HepG2 (cell line): ENCODE measurements at regions not wholly inside any gene's neighbourhood (a gene's known extent, or its start where the extent isn't known, plus 50 kb on each side); places are given as distances from the start of the nearest gene placed in this dataset.

Experiments used
- ATAC-seq: fragments of 200-7000 bp; cut with Tn5 transposase; 3 replicates; pipeline ENCODE4 v1.9.1; 2020; ENCODE audit warnings: mild to moderate bottlenecking, moderate library complexity
- BruUV-seq: library from RNA; stranded (reverse); fragments of 400-500 nt; replicated peaks from 2 replicates; lab custom pipeline; 2021; lab: Mats Ljungman, UMichigan
- CTCF ChIA-PET: fragments of 300-600 bp; formaldehyde crosslinking; extraction: SDS; loops from one replicate; lab custom pipeline; 2021; ENCODE audit warnings: low total read pairs, inconsistent platforms, low intra/inter-chr PET ratio; lab: Yijun Ruan, JAX
- POLR2A ChIA-PET: fragments of 350-600 bp; sonication (Branson Sonifier 250); formaldehyde crosslinking; loops from one replicate; lab custom pipeline; 2020; ENCODE audit warnings: antibody characterized with exemption, inconsistent platforms; lab: Yijun Ruan, JAX
- DNase-seq: peaks from one replicate; pipeline ENCODE4 v3.0.0-alpha.2; 2015; ENCODE audit warnings: low spot score
- FAIRE-seq: peaks from 3 replicates; lab custom pipeline; 2011; peaks lifted over from hg19 to GRCh38; lab: Jason Lieb, UNC
- H2AFZ ChIP-seq: one replicate; pipeline ENCODE4 v1.6.1; 2011; ENCODE audit warnings: low read length, inconsistent platforms
- H3K27ac ChIP-seq: fragments of 300-600 bp; 3 replicates; pipeline ENCODE4 v1.8.0; 2011; ENCODE audit warnings: mixed run types, mild to moderate bottlenecking, mixed read lengths, low read length, inconsistent platforms; ENCODE audit not compliant: insufficient read depth; ENCODE audit errors: extremely low read length
- H3K27me3 ChIP-seq, 2 experiments: fragments of 200-600 bp in 1 of 2; 2 replicates in 1 of 2; 3 replicates in 1 of 2; pipeline versions ENCODE4 v1.6.0 to v1.8.0; 2011; ENCODE audit warnings: low read length in 2 of 2, mild to moderate bottlenecking in 2 of 2, moderate library complexity in 2 of 2, inconsistent platforms in 1 of 2; ENCODE audit not compliant: insufficient read depth in 2 of 2, control insufficient read depth in 1 of 2
- H3K36me3 ChIP-seq, 2 experiments: fragments of 200-600 bp in 1 of 2; replicated peaks in 1 of 2; 2 replicates in 1 of 2; 3 replicates in 1 of 2; pipeline versions ENCODE4 v1.5.1 to v1.8.0; 2011; ENCODE audit warnings: low read length in 2 of 2, inconsistent platforms in 1 of 2; ENCODE audit not compliant: insufficient read depth in 2 of 2, control insufficient read depth in 1 of 2
- H3K4me1 ChIP-seq: 2 replicates; pipeline ENCODE4 v1.5.1; 2012; ENCODE audit warnings: low read length, inconsistent platforms; ENCODE audit not compliant: insufficient read depth
- H3K4me2 ChIP-seq: 2 replicates; pipeline ENCODE4 v1.6.0; 2011; ENCODE audit warnings: low read depth, low read length, inconsistent platforms
- H3K4me3 ChIP-seq, 3 experiments: fragments of 200-600 bp in 1 of 3; sonication (generic), shearing (Covaris generic) in 1 of 3; replicated peaks in 1 of 3; 2 replicates each; pipeline ENCODE4 v1.5.1; 2011 to 2016; ENCODE audit warnings: low read length in 3 of 3, inconsistent platforms in 2 of 3, low read depth in 2 of 3, mild to moderate bottlenecking in 2 of 3, control low read depth in 1 of 3, mixed read lengths in 1 of 3; ENCODE audit not compliant: insufficient read depth in 1 of 3
- H3K79me2 ChIP-seq: one replicate; pipeline ENCODE4 v1.6.1; 2011; ENCODE audit warnings: low read length, inconsistent platforms; ENCODE audit not compliant: insufficient read depth
- H3K9ac ChIP-seq: 2 replicates; pipeline ENCODE4 v1.6.0; 2011; ENCODE audit warnings: mild to moderate bottlenecking, low read depth, low read length, inconsistent platforms; ENCODE audit not compliant: insufficient read depth
- H3K9me3 ChIP-seq: 2 replicates; pipeline ENCODE4 v1.5.1; 2012; ENCODE audit warnings: mild to moderate bottlenecking, low read length
- H4K20me1 ChIP-seq: 2 replicates; pipeline ENCODE4 v1.6.0; 2011; ENCODE audit warnings: inconsistent platforms, mild to moderate bottlenecking, low read length, moderate library complexity; ENCODE audit not compliant: insufficient read depth
- NFIB ChIP-seq: sonication (generic); formaldehyde crosslinking; IDR thresholded peaks from 2 replicates; pipeline ENCODE4 v1.9.0; 2021; ENCODE audit warnings: missing genetic modification reagents, mild to moderate bottlenecking, borderline replicate concordance
- NFRKB ChIP-seq: fragments of 450-650 bp; IDR thresholded peaks from 2 replicates; pipeline ENCODE4 v1.6.1; 2017
- NR2C2 ChIP-seq: sonication (generic); formaldehyde crosslinking; IDR thresholded peaks from 2 replicates; pipeline ENCODE4 v1.4.0; 2020; ENCODE audit warnings: missing genetic modification reagents, mild to moderate bottlenecking, moderate library complexity, borderline replicate concordance
- TBL1XR1 ChIP-seq: fragments of 150-350 bp; IDR thresholded peaks from 2 replicates; pipeline ENCODE4 v1.6.1; 2014; ENCODE audit warnings: borderline replicate concordance, low read length; ENCODE audit not compliant: partially characterized antibody
- ZNF34 ChIP-seq: sonication (generic); formaldehyde crosslinking; IDR thresholded peaks from 2 replicates; pipeline ENCODE4 v1.4.0; 2020; ENCODE audit warnings: mild to moderate bottlenecking, missing genetic modification reagents, borderline replicate concordance
- ZNF816 ChIP-seq: sonication (generic); formaldehyde crosslinking; IDR thresholded peaks from 2 replicates; pipeline ENCODE4 v1.8.0; 2022; ENCODE audit warnings: missing genetic modification reagents, mild to moderate bottlenecking, borderline replicate concordance
- WGBS: methylation state at CpG from one replicate; pipeline ENCODE4 v1.1.6; 2017; ENCODE audit warnings: low lambda C conversion rate; 5-methylcytosine and 5-hydroxymethylcytosine counted together
- in situ Hi-C: cut with HindIII; loops from 2 replicates; pipeline ENCODE4 v1.10.0; 2017; ENCODE audit warnings: low pct_unique_long_range_greater_than_20kb; ENCODE audit not compliant: extremely low pct_ligation_motif_present
- intact Hi-C: fragments of 100-400 bp; cut with micrococcal nuclease; formaldehyde crosslinking; loops from one replicate; pipeline ENCODE4 v1.10.0; 2022; ENCODE audit not compliant: unreplicated experiment
- TF ChIP-seq, protein P1 (sequence below): sonication (generic); formaldehyde crosslinking; IDR thresholded peaks from 2 replicates; pipeline ENCODE4 v1.5.0; 2020; ENCODE audit warnings: mild to moderate bottlenecking, missing genetic modification reagents, borderline replicate concordance

DNA sequence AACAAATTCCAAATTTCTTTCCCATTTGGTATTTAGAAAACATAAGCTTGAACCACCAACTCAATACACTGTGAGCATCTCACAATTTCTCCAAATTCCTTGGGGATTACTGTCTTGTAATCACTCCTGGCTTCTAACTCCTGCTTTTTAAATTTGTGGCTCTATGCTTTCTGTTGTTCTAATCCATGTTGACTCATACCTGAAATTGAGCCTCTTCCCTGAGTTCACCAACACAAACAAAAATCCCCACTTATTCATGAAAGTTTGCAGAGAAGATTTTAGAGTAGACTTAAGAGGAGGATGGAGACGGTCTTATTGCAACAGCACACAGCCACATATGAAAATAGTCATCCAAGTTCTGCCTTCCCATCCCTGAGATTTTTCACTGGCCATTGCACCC lies 252.5 kb downstream of the PTEN start (continued):
- TF ChIP-seq, protein P1, sequence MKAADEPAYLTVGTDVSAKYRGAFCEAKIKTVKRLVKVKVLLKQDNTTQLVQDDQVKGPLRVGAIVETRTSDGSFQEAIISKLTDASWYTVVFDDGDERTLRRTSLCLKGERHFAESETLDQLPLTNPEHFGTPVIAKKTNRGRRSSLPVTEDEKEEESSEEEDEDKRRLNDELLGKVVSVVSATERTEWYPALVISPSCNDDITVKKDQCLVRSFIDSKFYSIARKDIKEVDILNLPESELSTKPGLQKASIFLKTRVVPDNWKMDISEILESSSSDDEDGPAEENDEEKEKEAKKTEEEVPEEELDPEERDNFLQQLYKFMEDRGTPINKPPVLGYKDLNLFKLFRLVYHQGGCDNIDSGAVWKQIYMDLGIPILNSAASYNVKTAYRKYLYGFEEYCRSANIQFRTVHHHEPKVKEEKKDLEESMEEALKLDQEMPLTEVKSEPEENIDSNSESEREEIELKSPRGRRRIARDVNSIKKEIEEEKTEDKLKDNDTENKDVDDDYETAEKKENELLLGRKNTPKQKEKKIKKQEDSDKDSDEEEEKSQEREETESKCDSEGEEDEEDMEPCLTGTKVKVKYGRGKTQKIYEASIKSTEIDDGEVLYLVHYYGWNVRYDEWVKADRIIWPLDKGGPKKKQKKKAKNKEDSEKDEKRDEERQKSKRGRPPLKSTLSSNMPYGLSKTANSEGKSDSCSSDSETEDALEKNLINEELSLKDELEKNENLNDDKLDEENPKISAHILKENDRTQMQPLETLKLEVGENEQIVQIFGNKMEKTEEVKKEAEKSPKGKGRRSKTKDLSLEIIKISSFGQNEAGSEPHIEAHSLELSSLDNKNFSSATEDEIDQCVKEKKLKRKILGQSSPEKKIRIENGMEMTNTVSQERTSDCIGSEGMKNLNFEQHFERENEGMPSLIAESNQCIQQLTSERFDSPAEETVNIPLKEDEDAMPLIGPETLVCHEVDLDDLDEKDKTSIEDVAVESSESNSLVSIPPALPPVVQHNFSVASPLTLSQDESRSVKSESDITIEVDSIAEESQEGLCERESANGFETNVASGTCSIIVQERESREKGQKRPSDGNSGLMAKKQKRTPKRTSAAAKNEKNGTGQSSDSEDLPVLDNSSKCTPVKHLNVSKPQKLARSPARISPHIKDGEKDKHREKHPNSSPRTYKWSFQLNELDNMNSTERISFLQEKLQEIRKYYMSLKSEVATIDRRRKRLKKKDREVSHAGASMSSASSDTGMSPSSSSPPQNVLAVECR (CRISPR knock-in tag) = no peak
- TF ChIP-seq NFIB (CRISPR knock-in tag) (no peak), NR2C2 (CRISPR knock-in tag) (no peak), TBL1XR1 (no peak), NFRKB (no peak)

DNA sequence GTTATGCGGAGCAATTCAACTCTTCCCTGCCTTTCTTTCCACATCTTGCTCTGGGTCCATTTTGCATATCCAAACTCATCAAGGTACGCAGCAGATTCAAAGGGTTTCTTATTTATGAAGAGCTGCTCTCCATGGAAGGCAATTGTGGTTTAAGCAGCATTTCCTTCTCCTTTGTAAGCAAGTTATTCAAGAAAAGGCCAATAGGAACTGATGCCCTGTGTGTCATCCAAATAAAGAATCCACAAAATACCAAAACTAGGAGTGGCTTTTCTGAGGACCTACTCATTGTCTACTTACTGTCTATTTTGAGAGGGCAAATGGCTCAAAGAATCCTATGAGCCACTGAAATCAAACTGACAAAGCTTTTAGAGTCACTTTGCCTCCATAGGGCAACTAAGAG lies 253.1 kb downstream of the PTEN start:
- no peak overlapping the region for H3K4me3 ChIP-seq
- no peaks in the 10 kb centered on the region for H3K9me3 ChIP-seq
- CTCF ChIA-PET = no interaction called here
- intact Hi-C loops (loop anchor here (10.0 kb wide), 3 partner anchors 142 to 438 kb away; no protein-coding TSS in a partner anchor), in situ Hi-C loops (loop anchor here (25.0 kb wide), 1 partner anchor 454 kb away; the partner anchor contains the start of gene PAPSS2)
- no peak for FAIRE-seq
- no peak overlapping the region for H3K9ac ChIP-seq
- no peaks in the 10 kb centered on the region for H3K36me3 ChIP-seq
- no peak overlapping the region for H3K27ac ChIP-seq
- H3K27me3 ChIP-seq = peaks cover 2 to 4% of the 10 kb centered on the region in 2 experiments; a peak in 3 of 5 replicates
- H3K4me2 ChIP-seq = no peak overlapping the region
- DNase-seq = no peak
- ATAC-seq = no peak
- H3K79me2 ChIP-seq = no peaks in the 10 kb centered on the region
- H3K4me1 ChIP-seq = 0 out of 2 replicates have a peak, but pooled peaks cover 5% of the 10 kb centered on the region
- WGBS = 55% methylated on average over 2 of the region's 2 CpGs
- POLR2A ChIA-PET = no interaction called here
- no peaks in the 10 kb centered on the region for H4K20me1 ChIP-seq
- no TSS peak for BruUV-seq
- TF ChIP-seq ZNF34 (no peak), ZNF816 (no peak)
- no peak overlapping the region for H2AFZ ChIP-seq
